ENCODE measurements at regions not wholly inside any gene's neighbourhood (a gene's known extent, or its start where the extent isn't known, plus 50 kb on each side); places are given as distances from the start of the nearest gene placed in this dataset.

- TF ChIP-seq POLR2AphosphoS5 (IDR thresholded peaks at IDR 0.05; ENCODE audit: borderline replicate concordance, low read depth, low read length): no peak
- no peak for TF ChIP-seq EZH2 (IDR thresholded peaks at IDR 0.05)
Measured at GRCh38 chr13:33392794-33393405, 107.3 kb upstream of the STARD13 start.

Measured in SK-N-MC (cell line).